MCF 10A (cell line): ENCODE measurements at regions not wholly inside any gene's neighbourhood (a gene's known extent, or its start where the extent isn't known, plus 50 kb on each side); places are given as distances from the start of the nearest gene placed in this dataset.

Experiments
- BruUV-seq: library from RNA; stranded (reverse); fragments of 400-500 nt; replicated peaks from 2 replicates; lab custom pipeline; 2021; lab: Mats Ljungman, UMichigan
- CTCF ChIA-PET: fragments of 300-600 bp; sonication (Branson Sonifier 250); formaldehyde crosslinking; extraction: SDS; loops from one replicate; lab custom pipeline; 2021; ENCODE audit warnings: antibody characterized with exemption, inconsistent platforms; lab: Yijun Ruan, JAX
- POLR2A ChIA-PET: fragments of 300-600, 350-650 bp; sonication (Branson Sonifier 250); formaldehyde crosslinking; extraction: SDS; loops from one replicate; lab custom pipeline; 2020; ENCODE audit warnings: antibody characterized with exemption, inconsistent platforms; lab: Yijun Ruan, JAX
- DNase-seq: peaks from one replicate; pipeline ENCODE4 v3.0.0-alpha.2; 2018; ENCODE audit not compliant: unreplicated experiment
- H3K27ac Mint-ChIP-seq: one replicate; pipeline ENCODE4 v1.8.0; 2022; ENCODE audit warnings: mild to moderate bottlenecking, low read depth, mixed read lengths; ENCODE audit not compliant: unreplicated experiment
- H3K27me3 Mint-ChIP-seq: one replicate; pipeline ENCODE4 v1.8.0; 2022; ENCODE audit warnings: mixed read lengths; ENCODE audit not compliant: insufficient read depth, unreplicated experiment
- H3K36me3 Mint-ChIP-seq: one replicate; pipeline ENCODE4 v1.8.0; 2022; ENCODE audit warnings: mild to moderate bottlenecking, moderate library complexity, mixed read lengths; ENCODE audit not compliant: insufficient read depth, unreplicated experiment
- H3K4me1 Mint-ChIP-seq: one replicate; pipeline ENCODE4 v1.8.0; 2022; ENCODE audit warnings: mixed read lengths; ENCODE audit not compliant: insufficient read depth, unreplicated experiment
- H3K4me3 Mint-ChIP-seq: one replicate; pipeline ENCODE4 v1.8.0; 2022; ENCODE audit warnings: mild to moderate bottlenecking, moderate library complexity, mixed read lengths; ENCODE audit not compliant: unreplicated experiment
- H3K9me3 Mint-ChIP-seq: one replicate; pipeline ENCODE4 v1.8.0; 2022; ENCODE audit warnings: mixed read lengths; ENCODE audit not compliant: unreplicated experiment
- intact Hi-C: fragments of 100-400 bp; cut with micrococcal nuclease; formaldehyde crosslinking; loops from 2 replicates; pipeline ENCODE4 v1.14.1; 2022
- TF ChIP-seq, protein P1 (sequence below): fragments of 200-600 bp; IDR thresholded peaks from one replicate; pipeline ENCODE4 v1.8.0; 2022; ENCODE audit warnings: antibody characterized with exemption, mild to moderate bottlenecking; ENCODE audit not compliant: unreplicated experiment

DNA sequence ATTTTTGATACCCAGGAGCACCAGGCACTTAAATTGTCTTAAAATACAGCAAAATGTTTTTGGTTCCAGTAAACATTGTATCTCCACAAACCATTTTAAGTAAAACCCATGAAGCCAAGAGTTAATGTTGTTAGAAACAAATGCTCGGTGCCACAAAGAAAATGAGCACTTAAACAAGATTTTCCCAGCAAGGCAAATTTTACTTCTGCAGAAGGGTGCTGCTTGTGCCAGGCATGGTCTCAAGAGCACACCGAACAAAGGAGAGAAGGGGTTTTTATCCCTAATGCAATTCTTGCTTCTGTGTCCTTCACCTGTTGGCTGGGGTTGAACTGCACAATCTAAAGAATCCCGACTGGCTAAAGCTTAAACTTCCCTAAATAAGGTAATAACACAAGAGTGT lies 286.7 kb downstream of the ADCYAP1 start:
- DNase-seq, result no peak
- Mint-ChIP-seq H3K36me3 (no peaks in the 10 kb centered on the region), H3K27me3 (no peaks in the 10 kb centered on the region), H3K4me3 (no peak overlapping the region), H3K4me1 (no peaks in the 10 kb centered on the region), H3K27ac (no peak overlapping the region), H3K9me3 (peaks cover 29% of the 10 kb centered on the region)
- no TSS peak for BruUV-seq
- CTCF ChIA-PET, result no interaction called here
- POLR2A ChIA-PET, result no interaction called here
- TF ChIP-seq, protein P1, sequence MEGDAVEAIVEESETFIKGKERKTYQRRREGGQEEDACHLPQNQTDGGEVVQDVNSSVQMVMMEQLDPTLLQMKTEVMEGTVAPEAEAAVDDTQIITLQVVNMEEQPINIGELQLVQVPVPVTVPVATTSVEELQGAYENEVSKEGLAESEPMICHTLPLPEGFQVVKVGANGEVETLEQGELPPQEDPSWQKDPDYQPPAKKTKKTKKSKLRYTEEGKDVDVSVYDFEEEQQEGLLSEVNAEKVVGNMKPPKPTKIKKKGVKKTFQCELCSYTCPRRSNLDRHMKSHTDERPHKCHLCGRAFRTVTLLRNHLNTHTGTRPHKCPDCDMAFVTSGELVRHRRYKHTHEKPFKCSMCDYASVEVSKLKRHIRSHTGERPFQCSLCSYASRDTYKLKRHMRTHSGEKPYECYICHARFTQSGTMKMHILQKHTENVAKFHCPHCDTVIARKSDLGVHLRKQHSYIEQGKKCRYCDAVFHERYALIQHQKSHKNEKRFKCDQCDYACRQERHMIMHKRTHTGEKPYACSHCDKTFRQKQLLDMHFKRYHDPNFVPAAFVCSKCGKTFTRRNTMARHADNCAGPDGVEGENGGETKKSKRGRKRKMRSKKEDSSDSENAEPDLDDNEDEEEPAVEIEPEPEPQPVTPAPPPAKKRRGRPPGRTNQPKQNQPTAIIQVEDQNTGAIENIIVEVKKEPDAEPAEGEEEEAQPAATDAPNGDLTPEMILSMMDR, result no peak
- intact Hi-C loops, result no loop called here

DNA sequence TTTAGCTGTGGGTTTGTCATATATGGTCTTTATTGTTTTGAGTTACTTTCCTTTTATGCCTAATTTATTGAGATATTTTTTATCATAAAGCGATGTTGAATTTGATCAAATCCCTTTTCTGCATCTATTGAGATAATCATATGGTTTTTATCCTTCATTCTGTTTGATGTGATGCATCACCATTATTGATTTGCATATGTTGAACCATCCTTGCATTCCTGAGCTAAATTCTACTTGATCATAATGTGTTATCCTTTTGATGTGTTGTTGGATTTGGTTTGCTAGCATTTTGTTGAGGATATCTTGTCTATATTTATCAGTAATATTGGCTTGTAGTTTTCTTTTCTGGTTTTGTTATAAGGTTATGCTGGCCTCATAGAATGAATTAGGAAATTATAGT lies 308.5 kb downstream of the ADCYAP1 start:
- Mint-ChIP-seq H3K27me3 (no peaks in the 10 kb centered on the region), H3K27ac (no peak overlapping the region), H3K4me3 (no peak overlapping the region), H3K4me1 (no peaks in the 10 kb centered on the region), H3K36me3 (no peaks in the 10 kb centered on the region), H3K9me3 (peaks cover 38% of the 10 kb centered on the region)
- no peak for DNase-seq
- BruUV-seq, result no TSS peak
- CTCF ChIA-PET, result no interaction called here
- intact Hi-C loops, result no loop called here
- POLR2A ChIA-PET, result no interaction called here
- TF ChIP-seq, protein P1, result no peak

DNA sequence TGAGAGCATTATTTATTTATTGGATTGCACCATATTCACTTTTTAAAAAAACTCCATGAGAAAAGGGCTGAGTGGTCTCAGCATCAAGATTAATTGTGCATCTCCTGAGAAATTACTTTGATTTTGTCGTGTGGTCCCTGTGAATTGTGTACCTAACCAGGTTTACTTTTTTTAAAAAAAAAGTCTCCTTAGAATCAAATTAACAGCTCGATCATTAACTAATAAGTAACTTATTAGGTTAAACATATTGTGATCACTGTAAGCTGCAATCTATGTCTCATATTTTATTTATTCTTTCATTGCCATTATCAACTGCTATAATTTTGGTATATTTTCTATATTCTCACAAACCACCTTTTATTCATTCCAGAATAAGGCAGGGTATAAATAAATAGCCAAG lies 318.2 kb downstream of the ADCYAP1 start:
- ChIA-PET CTCF (no interaction called here), POLR2A (no interaction called here)
- Mint-ChIP-seq H3K36me3 (no peaks in the 10 kb centered on the region), H3K4me1 (no peaks in the 10 kb centered on the region), H3K4me3 (no peak overlapping the region), H3K9me3 (peaks cover 8% of the 10 kb centered on the region), H3K27ac (no peak overlapping the region), H3K27me3 (no peaks in the 10 kb centered on the region)
- TF ChIP-seq, protein P1, result no peak
- DNase-seq, result no peak
- intact Hi-C loops, result no loop called here
- BruUV-seq, result no TSS peak

DNA sequence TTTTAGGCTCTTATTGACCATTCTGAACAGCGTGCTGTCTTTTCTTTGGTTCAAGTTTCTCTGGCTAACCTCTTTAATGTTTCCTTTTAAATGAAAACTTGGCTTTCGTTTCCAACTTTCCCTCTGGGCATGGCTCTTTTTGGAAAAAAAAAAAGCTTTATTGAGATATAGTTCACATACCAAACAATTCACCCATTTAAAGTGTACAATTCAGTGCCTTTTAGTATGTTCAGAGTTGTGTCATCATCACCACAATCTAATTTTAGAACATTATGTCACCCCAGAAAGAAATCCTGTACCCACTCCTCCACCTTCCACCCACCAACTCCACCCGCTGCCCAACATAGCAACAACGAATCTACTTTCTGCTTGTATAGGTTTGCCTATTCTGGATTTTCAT lies 322.4 kb downstream of the ADCYAP1 start:
- intact Hi-C loops, result no loop called here
- Mint-ChIP-seq H3K27ac (no peak overlapping the region), H3K4me3 (no peak overlapping the region), H3K27me3 (no peaks in the 10 kb centered on the region), H3K9me3 (peaks cover 7% of the 10 kb centered on the region), H3K36me3 (no peaks in the 10 kb centered on the region), H3K4me1 (no peaks in the 10 kb centered on the region)
- no TSS peak for BruUV-seq
- TF ChIP-seq, protein P1, result no peak
- ChIA-PET POLR2A (no interaction called here), CTCF (no interaction called here)
- DNase-seq, result no peak
